ENCODE measurements at regions not wholly inside any gene's neighbourhood (a gene's known extent, or its start where the extent isn't known, plus 50 kb on each side); places are given as distances from the start of the nearest gene placed in this dataset.

DNA sequence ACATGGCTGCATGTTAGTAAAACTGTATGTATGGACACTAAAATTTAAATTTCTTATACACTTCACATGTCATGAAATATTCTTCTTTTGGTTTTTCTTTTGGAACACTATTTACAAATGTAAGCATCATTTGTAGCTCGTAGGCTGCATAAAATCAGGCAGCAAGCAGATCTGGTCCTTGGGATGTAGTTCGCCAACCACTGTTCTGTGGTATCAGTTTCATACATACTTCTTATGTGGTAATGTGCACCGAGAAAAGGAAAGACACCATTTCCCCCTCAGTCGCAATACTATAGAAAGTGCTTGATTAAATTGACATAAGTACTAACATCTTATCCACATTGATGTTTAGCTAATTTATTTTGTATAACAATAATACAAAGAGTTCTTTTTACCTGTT is 274.4 kb upstream of the VCX start:
- no peaks in the 10 kb centered on the region for H3K27me3 ChIP-seq (ENCODE audit: control insufficient read depth, insufficient read depth, low read length)
- no CpG with 5 or more reads among the region's 4 CpGs for WGBS (ENCODE audit: insufficient coverage)
- no peaks in the 10 kb centered on the region for H3K4me1 ChIP-seq (ENCODE audit: control insufficient read depth, insufficient read depth, low read length)
- H3K36me3 ChIP-seq (ENCODE audit: control insufficient read depth, insufficient read depth, low read length) = no peaks in the 10 kb centered on the region
- H3K27ac ChIP-seq (ENCODE audit: low read depth, low read length) = no peak overlapping the region
- no peaks in the 10 kb centered on the region for H3K9me3 ChIP-seq (ENCODE audit: control insufficient read depth, insufficient read depth, low read length)
- H3K4me3 ChIP-seq (ENCODE audit: low read depth, low read length) = no peak overlapping the region
- no peak for DNase-seq (ENCODE audit: low read depth in 4 of 6, low spot score in 6 of 6)

DNA sequence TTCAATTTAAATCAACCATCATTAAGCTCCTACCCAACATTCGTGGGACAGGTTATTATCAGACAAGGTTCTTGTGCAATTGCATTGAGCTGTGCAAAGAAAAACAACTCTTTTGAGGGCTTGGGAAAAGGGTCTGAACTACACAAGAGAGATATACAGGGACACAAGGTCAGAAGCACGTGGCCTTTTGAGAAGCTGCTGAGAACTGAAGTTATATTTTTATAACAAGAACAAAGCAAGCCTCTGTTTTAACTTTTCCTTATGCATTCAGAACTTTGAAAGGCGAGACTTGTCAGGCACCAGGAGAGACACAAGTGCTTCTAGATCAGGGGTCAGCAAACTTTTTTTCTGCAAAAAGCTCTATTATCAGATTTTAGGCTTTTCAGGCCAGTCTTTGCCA is 274.8 kb upstream of the VCX start:
- H3K27me3 ChIP-seq (ENCODE audit: control insufficient read depth, insufficient read depth, low read length) = no peaks in the 10 kb centered on the region
- no peak overlapping the region for H3K27ac ChIP-seq (ENCODE audit: low read depth, low read length)
- H3K36me3 ChIP-seq (ENCODE audit: control insufficient read depth, insufficient read depth, low read length) = no peaks in the 10 kb centered on the region
- DNase-seq (ENCODE audit: low read depth in 4 of 6, low spot score in 6 of 6) = no peak
- no peaks in the 10 kb centered on the region for H3K4me1 ChIP-seq (ENCODE audit: control insufficient read depth, insufficient read depth, low read length)
- no peak overlapping the region for H3K4me3 ChIP-seq (ENCODE audit: low read depth, low read length)
- no peaks in the 10 kb centered on the region for H3K9me3 ChIP-seq (ENCODE audit: control insufficient read depth, insufficient read depth, low read length)
- 42% methylated on average over 2 of the region's 3 CpGs for WGBS (ENCODE audit: insufficient coverage)

DNA sequence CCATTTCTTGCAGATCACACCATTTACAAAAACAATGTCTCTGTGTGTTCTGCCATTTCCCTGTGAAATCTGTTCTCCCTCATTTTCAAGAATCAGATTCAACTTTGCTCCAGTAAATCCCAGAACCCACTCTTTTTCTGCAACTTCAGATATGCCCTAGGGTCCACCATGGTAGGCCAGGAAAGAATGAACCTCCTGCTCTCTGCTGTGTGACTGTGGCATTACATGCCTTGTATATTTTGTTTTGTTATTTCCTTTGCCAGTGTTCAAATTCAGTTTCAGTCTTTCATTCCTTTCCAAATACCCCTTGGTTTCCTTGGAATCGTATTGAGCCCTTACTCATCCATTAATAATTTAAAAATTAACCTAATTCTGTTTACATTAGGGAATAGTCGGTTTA is 290.2 kb upstream of the VCX start:
- Histone ChIP-seq H3K4me3 (ENCODE audit: low read depth, low read length) (no peak overlapping the region), H3K4me1 (ENCODE audit: control insufficient read depth, insufficient read depth, low read length) (no peaks in the 10 kb centered on the region), H3K36me3 (ENCODE audit: control insufficient read depth, insufficient read depth, low read length) (no peaks in the 10 kb centered on the region), H3K27ac (ENCODE audit: low read depth, low read length) (no peak overlapping the region), H3K27me3 (ENCODE audit: control insufficient read depth, insufficient read depth, low read length) (no peaks in the 10 kb centered on the region), H3K9me3 (ENCODE audit: control insufficient read depth, insufficient read depth, low read length) (no peaks in the 10 kb centered on the region)
- WGBS (ENCODE audit: insufficient coverage) = no CpG with 5 or more reads among the region's 2 CpGs
- no peak for DNase-seq (ENCODE audit: low read depth in 4 of 6, low spot score in 6 of 6)

DNA sequence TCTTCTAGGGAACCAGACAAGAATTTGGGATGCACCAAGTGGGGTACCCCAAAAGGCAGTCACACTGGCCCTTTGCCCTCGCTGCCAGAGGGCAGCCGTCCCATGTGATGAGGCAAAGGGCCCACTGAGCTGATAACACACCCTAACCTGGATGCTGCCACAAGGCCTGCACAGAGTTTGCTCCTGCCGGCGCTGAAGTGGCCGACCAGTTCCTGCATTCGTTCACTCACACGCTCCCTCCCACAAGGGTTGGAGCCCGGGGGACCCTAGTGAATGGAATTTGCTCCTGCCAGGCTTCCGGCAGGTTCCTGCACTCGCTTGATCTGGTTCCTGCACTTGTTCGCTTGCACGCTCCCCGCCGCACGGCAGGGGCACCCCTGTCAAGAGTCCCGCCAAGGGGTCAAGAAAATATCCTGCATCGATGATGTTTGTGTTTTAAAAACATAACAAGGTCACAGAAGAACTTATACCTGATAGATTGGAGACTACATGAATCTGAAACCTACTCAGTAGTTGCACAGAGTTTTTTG is 296.4 kb upstream of the VCX start:
- H3K27me3 ChIP-seq (ENCODE audit: control insufficient read depth, insufficient read depth, low read length) = no peaks in the 10 kb centered on the region
- WGBS (ENCODE audit: insufficient coverage) = 96% methylated on average over 14 of the region's 17 CpGs
- no peak for DNase-seq (ENCODE audit: low read depth in 4 of 6, low spot score in 6 of 6)
- no peaks in the 10 kb centered on the region for H3K36me3 ChIP-seq (ENCODE audit: control insufficient read depth, insufficient read depth, low read length)
- H3K4me3 ChIP-seq (ENCODE audit: low read depth, low read length) = no peak overlapping the region
- H3K9me3 ChIP-seq (ENCODE audit: control insufficient read depth, insufficient read depth, low read length) = no peaks in the 10 kb centered on the region
- H3K4me1 ChIP-seq (ENCODE audit: control insufficient read depth, insufficient read depth, low read length) = no peaks in the 10 kb centered on the region
- no peak overlapping the region for H3K27ac ChIP-seq (ENCODE audit: low read depth, low read length)

- H3K4me1 ChIP-seq (ENCODE audit: control insufficient read depth, insufficient read depth, low read length) = no peaks in the 10 kb centered on the region
- no peaks in the 10 kb centered on the region for H3K36me3 ChIP-seq (ENCODE audit: control insufficient read depth, insufficient read depth, low read length)
- no peak for DNase-seq (ENCODE audit: low read depth in 4 of 6, low spot score in 6 of 6)
- no peaks in the 10 kb centered on the region for H3K9me3 ChIP-seq (ENCODE audit: control insufficient read depth, insufficient read depth, low read length)
- no peak overlapping the region for H3K27ac ChIP-seq (ENCODE audit: low read depth, low read length)
- 69% methylated on average over 1 of the region's 1 CpG for WGBS (ENCODE audit: insufficient coverage)
- H3K4me3 ChIP-seq (ENCODE audit: low read depth, low read length) = no peak overlapping the region
- no peaks in the 10 kb centered on the region for H3K27me3 ChIP-seq (ENCODE audit: control insufficient read depth, insufficient read depth, low read length)
Observed at GRCh38 chrX:7545564-7545963, 297.4 kb upstream of the VCX start.

DNA sequence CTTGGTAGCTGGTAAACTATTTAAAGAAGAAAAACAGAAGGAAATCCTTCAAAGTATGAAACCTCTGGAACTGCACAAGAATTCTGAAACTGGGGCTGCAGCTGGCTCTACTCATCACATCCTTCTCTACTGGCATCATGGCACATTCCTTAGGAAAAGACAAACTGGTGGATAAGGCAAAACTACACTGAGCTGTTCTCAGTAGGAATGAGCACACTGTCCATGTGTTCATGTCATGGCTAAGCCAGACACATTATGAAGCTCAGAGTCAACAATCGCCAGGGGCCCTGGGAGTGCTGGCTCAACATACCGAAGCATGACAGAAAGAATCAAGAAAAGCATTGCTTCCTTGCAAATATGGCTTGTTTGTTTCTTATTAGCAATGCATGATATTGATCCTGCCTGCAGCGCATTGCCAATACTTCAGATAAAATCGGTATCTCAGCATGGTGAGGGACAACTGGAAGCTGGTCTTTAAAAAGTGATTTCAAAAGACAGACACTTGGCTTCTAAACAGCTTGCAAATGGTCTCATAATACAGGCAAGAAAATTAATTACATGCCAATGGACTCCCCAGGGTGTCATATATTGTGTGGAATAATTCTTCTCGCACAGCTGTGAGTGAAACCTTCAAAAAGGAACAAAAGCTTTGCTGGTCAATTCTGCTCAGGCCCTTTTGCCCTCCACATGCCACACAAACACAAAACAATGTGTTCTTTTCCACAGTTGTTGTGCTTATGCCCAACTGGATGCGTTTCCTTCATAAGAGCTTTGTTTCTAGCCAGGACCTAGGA is 300.2 kb upstream of the VCX start:
- no peak overlapping the region for H3K4me3 ChIP-seq (ENCODE audit: low read depth, low read length)
- 31% methylated on average over 2 of the region's 6 CpGs for WGBS (ENCODE audit: insufficient coverage)
- no peaks in the 10 kb centered on the region for H3K36me3 ChIP-seq (ENCODE audit: control insufficient read depth, insufficient read depth, low read length)
- DNase-seq (ENCODE audit: low read depth in 4 of 6, low spot score in 6 of 6) = peak in 1 of 6 donors; percentile 69
- no peaks in the 10 kb centered on the region for H3K4me1 ChIP-seq (ENCODE audit: control insufficient read depth, insufficient read depth, low read length)
- H3K27me3 ChIP-seq (ENCODE audit: control insufficient read depth, insufficient read depth, low read length) = no peaks in the 10 kb centered on the region
- H3K9me3 ChIP-seq (ENCODE audit: control insufficient read depth, insufficient read depth, low read length) = peaks cover 3% of the 10 kb centered on the region
- no peak overlapping the region for H3K27ac ChIP-seq (ENCODE audit: low read depth, low read length)

DNA sequence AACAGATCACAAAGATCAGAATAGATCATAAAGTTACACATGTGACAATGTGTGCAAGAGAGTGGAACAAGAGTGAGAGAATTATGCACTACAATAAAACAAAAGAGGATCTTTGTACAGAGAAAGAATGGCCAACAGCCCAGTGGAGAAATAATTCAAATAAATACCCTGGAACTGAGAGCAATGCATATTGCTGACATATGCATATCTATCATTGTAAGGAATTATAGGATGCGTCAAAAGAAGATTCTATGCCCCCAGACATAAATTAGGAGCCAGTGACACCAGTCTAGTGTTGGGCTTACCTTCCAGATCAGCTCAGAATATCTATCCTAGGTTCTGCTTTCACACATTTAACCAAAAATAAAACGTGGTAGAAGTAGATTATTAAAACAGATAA is 320.1 kb upstream of the VCX start:
- no peaks in the 10 kb centered on the region for H3K27me3 ChIP-seq (ENCODE audit: control insufficient read depth, insufficient read depth, low read length)
- no peak for DNase-seq (ENCODE audit: low read depth in 4 of 6, low spot score in 6 of 6)
- no peak overlapping the region for H3K4me3 ChIP-seq (ENCODE audit: low read depth, low read length)
- WGBS (ENCODE audit: insufficient coverage) = 100% methylated on average over 1 of the region's 2 CpGs
- H3K36me3 ChIP-seq (ENCODE audit: control insufficient read depth, insufficient read depth, low read length) = no peaks in the 10 kb centered on the region
- H3K27ac ChIP-seq (ENCODE audit: low read depth, low read length) = no peak overlapping the region
- no peaks in the 10 kb centered on the region for H3K9me3 ChIP-seq (ENCODE audit: control insufficient read depth, insufficient read depth, low read length)
- H3K4me1 ChIP-seq (ENCODE audit: control insufficient read depth, insufficient read depth, low read length) = no peaks in the 10 kb centered on the region

DNA sequence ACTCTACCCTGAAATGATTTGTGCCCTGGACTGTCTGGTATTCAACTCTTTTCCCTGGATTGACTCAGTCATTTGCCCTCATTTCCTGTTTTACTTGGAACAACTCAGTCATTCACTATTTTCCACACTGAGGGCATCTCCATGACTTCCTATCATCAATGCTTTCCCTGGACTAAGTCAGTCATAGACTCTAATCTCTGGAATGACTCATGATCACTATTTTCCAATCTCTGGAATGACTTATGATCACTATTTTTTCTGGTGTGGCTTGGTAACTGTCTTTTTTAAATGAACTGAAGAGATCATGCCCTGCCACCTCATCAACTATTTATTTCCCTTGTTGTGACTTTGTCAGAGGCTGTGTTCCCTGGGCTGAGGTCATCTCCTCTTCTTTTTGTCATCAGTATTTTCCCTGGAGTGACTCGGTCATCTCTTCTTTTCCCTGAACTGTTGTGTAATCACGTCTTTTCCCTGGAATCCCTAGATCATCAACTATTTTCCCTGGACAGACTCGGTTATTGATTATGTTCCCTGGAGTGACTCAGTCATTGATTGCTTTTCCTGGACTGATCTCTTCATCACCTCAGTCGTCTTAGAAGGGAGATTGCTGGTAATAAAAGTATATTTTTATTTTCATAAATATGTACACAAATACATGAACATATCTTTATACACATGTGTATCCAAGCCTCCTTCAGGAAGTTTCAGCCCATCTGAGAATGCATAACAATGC is 327.1 kb upstream of the VCX start:
- DNase-seq (ENCODE audit: low read depth in 4 of 6, low spot score in 6 of 6) = no peak
- 96% methylated on average over 3 of the region's 4 CpGs for WGBS (ENCODE audit: insufficient coverage)
- no peak overlapping the region for H3K27ac ChIP-seq (ENCODE audit: low read depth, low read length)

DNA sequence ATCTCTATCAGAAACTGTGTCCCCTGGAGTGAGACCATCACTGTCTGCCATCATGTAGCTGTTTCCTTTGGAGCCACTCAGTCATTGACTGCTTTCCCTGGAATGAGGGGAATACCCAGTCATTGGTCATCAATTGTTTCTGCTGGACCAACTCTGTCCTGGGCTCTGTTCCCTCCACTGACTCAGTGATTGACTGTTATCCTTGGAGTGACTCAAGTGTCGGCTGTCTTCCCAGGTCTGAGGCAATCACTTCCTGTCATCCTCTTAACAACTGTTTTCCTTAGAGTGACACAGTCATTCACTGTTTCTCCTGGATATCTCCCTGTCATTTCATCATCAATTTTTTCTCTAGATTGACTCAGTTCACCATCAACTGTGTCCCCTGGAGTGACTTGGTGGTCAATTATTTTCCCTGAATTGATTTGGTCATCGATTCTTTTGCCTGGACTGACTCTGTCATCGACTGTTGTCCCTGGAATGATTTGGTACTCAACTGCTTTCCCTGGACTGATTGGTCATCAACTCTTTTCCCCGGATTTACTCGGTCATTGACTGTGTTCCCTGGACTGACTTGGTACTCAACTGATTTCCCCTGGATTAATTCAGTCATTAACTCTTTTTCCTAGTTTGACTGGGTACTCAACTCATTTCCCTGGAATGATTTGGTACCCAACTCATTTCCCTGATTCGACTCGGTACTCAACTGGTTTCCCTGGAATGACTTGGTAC is 327.9 kb upstream of the VCX start:
- WGBS (ENCODE audit: insufficient coverage) = 94% methylated on average over 7 of the region's 7 CpGs
- H3K27me3 ChIP-seq (ENCODE audit: control insufficient read depth, insufficient read depth, low read length) = no peaks in the 10 kb centered on the region
- H3K4me3 ChIP-seq (ENCODE audit: low read depth, low read length) = no peak overlapping the region
- no peak overlapping the region for H3K27ac ChIP-seq (ENCODE audit: low read depth, low read length)
- H3K36me3 ChIP-seq (ENCODE audit: control insufficient read depth, insufficient read depth, low read length) = no peaks in the 10 kb centered on the region
- H3K9me3 ChIP-seq (ENCODE audit: control insufficient read depth, insufficient read depth, low read length) = no peaks in the 10 kb centered on the region
- no peak for DNase-seq (ENCODE audit: low read depth in 4 of 6, low spot score in 6 of 6)
- no peaks in the 10 kb centered on the region for H3K4me1 ChIP-seq (ENCODE audit: control insufficient read depth, insufficient read depth, low read length)

More for the DNA sequence above, 327.1 kb upstream of the VCX start:
- Histone ChIP-seq H3K4me1 (ENCODE audit: control insufficient read depth, insufficient read depth, low read length) (no peaks in the 10 kb centered on the region), H3K27me3 (ENCODE audit: control insufficient read depth, insufficient read depth, low read length) (no peaks in the 10 kb centered on the region), H3K36me3 (ENCODE audit: control insufficient read depth, insufficient read depth, low read length) (no peaks in the 10 kb centered on the region), H3K4me3 (ENCODE audit: low read depth, low read length) (no peak overlapping the region), H3K9me3 (ENCODE audit: control insufficient read depth, insufficient read depth, low read length) (no peaks in the 10 kb centered on the region)

Measured in spinal cord (tissue), 9 donors.